ENCODE measurements at regions not wholly inside any gene's neighbourhood (a gene's known extent, or its start where the extent isn't known, plus 50 kb on each side); places are given as distances from the start of the nearest gene placed in this dataset.

GRCh38 chr3:145522893-145523651 lies 637.9 kb downstream of the PLOD2 start:
- TF ChIP-seq FOXA1 (IDR thresholded peaks at IDR 0.05) (no peak), FOXM1 (IDR thresholded peaks at IDR 0.05; ENCODE audit: borderline replicate concordance) (no peak), CTBP1 (IDR thresholded peaks at IDR 0.05; ENCODE audit: borderline replicate concordance) (no peak), TARDBP (IDR thresholded peaks at IDR 0.05) (no peak), ARNT (IDR thresholded peaks at IDR 0.05) (no peak)
